NB4 (cell line): ENCODE measurements at regions not wholly inside any gene's neighbourhood (a gene's known extent, or its start where the extent isn't known, plus 50 kb on each side); places are given as distances from the start of the nearest gene placed in this dataset.
"Not testable (repeated sequence)": the region's sequence is repeated elsewhere in the genome, so short reads cannot be mapped to it uniquely, and the experiment has no call there.

Experiments used
- DNase-seq: peaks from one replicate; pipeline ENCODE4 v3.0.0; 2010; ENCODE audit warnings: low read depth
- H3K4me3 ChIP-seq: one replicate; pipeline ENCODE4 v1.5.1; 2011; ENCODE audit warnings: mild to moderate bottlenecking, low read depth, low read length, moderate library complexity
- MYC ChIP-seq: IDR thresholded peaks from 2 replicates; pipeline ENCODE4 v1.6.1; 2011; ENCODE audit warnings: low read depth, low read length
- POLR2A ChIP-seq: IDR thresholded peaks from 2 replicates; pipeline ENCODE4 v1.6.1; 2011; ENCODE audit warnings: mild to moderate bottlenecking; ENCODE audit not compliant: insufficient read length; ENCODE audit errors: extremely low read depth
- TF ChIP-seq, protein P1 (sequence below): IDR thresholded peaks from one replicate; pipeline ENCODE4 v1.5.1; 2012; ENCODE audit warnings: low read depth, low read length
- TF ChIP-seq, protein P2 (sequence below): IDR thresholded peaks from 2 replicates; pipeline ENCODE4 v1.6.1; 2011; ENCODE audit warnings: low read depth, low read length

DNA sequence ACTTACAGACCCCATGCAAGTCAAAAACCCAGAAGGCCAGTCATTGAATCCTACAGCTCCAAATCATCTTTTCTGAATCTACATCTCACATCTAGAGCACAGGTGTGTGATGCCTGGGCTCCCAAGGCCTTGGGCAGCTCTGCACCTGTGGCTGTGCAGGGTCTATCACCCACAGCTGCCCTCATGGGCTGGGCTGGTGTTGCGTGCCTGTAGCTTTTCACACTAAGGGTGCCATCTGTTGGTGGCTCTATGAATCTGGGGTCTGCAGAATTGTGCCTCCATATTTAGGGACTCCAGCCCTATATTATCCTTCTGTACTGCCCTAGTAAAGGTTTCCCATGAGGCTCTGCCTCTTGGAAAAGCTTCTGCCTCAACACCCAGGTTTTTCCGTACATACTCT lies 407.6 kb downstream of the TUBA3C start:
- H3K4me3 ChIP-seq, result not testable (repeated sequence)
- TF ChIP-seq, protein P1, sequence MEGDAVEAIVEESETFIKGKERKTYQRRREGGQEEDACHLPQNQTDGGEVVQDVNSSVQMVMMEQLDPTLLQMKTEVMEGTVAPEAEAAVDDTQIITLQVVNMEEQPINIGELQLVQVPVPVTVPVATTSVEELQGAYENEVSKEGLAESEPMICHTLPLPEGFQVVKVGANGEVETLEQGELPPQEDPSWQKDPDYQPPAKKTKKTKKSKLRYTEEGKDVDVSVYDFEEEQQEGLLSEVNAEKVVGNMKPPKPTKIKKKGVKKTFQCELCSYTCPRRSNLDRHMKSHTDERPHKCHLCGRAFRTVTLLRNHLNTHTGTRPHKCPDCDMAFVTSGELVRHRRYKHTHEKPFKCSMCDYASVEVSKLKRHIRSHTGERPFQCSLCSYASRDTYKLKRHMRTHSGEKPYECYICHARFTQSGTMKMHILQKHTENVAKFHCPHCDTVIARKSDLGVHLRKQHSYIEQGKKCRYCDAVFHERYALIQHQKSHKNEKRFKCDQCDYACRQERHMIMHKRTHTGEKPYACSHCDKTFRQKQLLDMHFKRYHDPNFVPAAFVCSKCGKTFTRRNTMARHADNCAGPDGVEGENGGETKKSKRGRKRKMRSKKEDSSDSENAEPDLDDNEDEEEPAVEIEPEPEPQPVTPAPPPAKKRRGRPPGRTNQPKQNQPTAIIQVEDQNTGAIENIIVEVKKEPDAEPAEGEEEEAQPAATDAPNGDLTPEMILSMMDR, result peak; percentile 24
- DNase-seq, result peak; percentile 35

DNA sequence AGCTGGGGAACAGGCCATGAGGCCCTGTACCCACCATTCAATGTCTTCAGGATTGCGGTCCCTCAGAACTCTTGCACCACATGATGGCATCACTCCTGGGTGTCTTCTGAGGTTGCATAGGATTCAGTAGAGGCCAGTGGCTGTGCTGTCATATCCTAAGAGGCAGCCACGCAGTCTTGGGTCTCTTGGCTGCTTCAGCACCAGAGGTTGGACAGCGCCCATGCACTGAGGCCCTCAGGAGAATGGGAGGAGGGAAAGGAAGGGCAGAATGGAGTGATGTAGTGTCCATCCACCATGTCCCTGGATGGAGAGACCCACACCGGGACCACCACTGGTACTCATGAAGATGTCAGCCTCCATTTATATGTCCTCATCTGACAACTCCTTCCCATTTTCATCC lies 439.9 kb downstream of the TUBA3C start:
- peak; percentile 14 for DNase-seq
- H3K4me3 ChIP-seq, result not testable (repeated sequence)

DNA sequence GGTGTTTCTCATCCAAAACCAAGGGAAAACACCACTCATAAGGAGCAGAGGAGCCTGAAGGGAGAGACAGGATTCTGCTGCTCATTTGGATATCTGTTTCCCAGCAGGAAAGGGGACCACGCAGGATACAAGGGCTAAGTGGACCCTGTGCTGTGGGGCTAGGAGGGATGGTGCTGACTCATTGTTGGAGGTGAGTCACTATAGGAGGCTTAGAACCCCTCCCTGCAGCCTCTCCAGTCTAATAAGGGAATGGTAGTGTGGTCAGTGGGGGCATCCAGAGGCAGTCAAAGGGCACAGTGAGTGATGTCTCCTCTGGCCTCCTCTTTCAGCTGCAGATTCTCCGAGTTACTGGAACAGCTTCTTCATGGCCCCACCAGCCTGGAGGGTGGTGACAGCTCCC lies 442.3 kb downstream of the TUBA3C start:
- TF ChIP-seq, protein P1, result no peak
- TF ChIP-seq, protein P2, sequence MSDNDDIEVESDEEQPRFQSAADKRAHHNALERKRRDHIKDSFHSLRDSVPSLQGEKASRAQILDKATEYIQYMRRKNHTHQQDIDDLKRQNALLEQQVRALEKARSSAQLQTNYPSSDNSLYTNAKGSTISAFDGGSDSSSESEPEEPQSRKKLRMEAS, result no peak
- TF ChIP-seq POLR2A (no peak), MYC (no peak)
- no peak for DNase-seq
- H3K4me3 ChIP-seq, result no peak overlapping the region

DNA sequence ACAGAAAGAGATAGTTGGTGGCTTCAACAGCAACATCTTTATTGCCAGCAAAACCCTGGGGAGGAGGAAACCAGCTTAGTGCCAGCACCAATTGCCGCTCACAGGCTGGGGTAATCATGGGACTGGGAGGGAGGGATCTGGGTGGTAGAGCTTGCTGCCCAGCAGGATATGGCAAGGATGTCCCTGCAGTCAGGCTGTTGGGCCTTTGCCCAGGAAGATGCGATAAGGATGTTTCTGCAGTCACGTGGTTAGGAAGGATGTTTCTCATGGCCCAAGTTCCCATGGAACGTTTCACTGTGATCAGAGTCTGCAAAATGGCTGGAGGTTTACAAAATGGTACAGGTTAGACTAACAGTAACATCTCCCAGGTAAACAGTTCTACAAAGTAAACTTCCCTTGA lies 443.5 kb downstream of the TUBA3C start:
- DNase-seq, H3K4me3 ChIP-seq: not testable (repeated sequence)

DNA sequence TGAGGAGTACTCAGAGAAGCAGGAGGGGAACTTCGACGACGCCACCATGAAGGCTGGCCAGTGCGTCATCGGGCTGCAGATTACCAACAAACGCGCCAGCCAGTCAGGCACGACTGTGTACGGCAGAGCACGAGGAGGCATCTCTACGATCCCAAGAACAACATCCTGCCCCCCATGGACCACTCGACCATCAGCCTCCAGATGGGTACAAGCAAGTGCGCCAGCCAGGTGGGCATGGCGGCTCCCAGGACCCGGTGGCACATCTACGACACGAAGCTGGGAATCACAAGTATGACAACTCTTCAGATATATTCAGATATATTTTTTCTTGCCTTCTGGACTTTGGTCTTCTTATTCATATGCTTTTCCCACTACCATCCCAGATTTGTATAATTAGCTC lies 454.5 kb downstream of the TUBA3C start:
- H3K4me3 ChIP-seq, DNase-seq: not testable (repeated sequence)

DNA sequence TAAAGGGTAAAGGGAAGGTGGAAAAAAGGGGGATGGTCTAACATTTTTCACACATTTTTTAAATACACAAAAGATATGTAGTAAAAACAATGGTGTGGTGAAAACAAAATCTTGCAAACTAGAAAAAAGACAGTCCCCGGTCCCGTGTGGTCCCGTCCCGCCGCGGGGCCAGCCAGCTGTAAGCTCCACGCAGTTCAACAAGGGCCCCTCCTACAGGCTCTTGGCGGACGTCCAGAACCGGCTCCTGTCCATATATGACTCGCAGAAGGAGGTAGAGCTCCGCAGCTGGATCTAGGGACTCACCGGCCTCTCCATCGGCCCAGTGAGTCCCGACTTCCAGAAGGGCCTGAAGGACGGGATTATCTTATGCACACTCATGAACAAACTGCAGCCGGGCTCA lies 455.1 kb downstream of the TUBA3C start:
- DNase-seq, H3K4me3 ChIP-seq: not testable (repeated sequence)

DNA sequence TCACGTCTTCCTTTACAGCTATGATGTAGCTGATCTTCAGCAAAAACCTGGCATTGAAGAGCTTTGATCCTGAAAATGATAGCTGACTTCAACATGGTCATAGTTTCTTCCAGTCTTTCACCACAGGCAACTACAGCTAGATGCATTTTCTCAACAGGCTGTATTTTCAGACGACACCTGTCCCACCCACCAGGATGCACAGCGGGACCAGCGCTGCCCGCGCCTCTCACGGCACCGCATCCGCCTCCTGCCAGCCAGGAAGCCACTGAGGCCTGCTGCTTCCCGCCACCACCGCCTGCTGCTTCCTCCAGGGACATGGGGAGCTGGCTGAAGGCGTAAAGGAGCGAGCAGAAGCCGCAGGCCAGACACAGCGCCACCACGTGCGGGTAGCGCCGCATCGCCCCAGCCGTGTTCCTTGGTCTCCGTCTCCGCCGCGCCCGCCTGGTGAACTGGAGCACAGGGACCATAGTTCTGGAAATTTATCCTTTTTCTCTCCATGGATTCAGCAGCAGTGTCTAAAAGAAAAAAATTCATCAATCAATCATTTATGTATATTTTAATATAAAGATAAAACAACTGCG lies 456.3 kb downstream of the TUBA3C start:
- not testable (repeated sequence) for DNase-seq, H3K4me3 ChIP-seq

DNA sequence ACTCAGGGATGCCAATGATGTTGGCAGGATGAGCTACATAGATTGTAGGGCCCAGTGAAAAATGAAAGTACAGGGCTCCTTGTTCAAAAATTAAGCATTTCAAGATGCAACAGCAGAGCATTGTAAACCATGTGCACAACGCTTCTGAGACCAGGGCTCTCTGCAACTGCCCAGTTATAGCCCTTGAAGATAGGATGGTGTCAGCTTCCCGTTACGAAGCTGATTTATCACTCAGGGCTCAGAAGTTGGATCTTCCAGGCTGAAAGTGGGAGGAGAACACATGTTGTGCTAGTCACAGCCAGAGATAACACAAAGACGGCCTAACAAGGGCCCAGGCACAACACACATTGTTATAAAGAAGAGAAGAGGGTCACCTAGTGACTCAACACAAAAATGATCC lies 466.7 kb downstream of the TUBA3C start:
- no peak overlapping the region for H3K4me3 ChIP-seq
- TF ChIP-seq, protein P2, result no peak
- TF ChIP-seq POLR2A (no peak), MYC (no peak)
- TF ChIP-seq, protein P1, result no peak

DNA sequence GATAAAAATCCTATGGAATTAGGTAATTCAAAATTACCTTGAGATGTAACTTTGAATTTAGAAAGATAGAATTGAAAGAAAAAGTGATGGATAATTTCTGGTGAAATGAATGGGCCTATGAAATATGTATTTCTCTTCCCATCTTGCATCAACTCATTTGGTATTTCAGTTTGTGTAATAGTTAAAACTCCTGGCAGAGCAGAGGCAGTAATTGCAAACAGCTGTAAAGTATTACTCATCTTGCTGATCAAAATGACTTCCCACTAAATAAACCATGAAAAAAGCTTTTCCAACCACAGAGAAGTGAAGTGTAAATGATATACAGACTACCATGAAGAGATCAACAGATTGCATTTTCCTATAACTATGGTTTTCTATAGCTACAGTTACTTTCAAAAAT lies 471.0 kb downstream of the TUBA3C start:
- not testable (repeated sequence) for DNase-seq, H3K4me3 ChIP-seq

More for the DNA sequence above, 466.7 kb downstream of the TUBA3C start:
- no peak for DNase-seq

DNA sequence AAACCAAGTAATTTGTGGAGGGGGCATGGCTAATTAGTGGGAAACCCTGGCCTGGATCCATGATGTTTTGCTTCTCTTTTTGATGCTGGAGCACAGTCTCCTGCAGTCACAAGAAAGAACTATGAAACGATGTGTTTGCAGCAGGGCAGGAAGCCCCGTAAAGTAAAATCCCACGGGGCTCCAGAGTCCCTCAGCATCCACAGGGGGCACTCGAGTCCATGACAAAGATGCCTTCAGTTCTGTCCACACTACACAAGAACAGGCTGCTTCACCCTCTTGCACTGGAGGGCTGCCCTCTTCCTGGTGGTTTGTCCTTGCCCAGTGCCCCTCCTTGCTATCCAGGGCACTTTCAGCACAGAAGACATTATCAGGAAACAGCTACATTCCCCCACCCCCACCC lies 475.1 kb downstream of the TUBA3C start:
- peak; percentile 30 for DNase-seq
- TF ChIP-seq, protein P1, result peak; percentile 20
- not testable (repeated sequence) for H3K4me3 ChIP-seq

DNA sequence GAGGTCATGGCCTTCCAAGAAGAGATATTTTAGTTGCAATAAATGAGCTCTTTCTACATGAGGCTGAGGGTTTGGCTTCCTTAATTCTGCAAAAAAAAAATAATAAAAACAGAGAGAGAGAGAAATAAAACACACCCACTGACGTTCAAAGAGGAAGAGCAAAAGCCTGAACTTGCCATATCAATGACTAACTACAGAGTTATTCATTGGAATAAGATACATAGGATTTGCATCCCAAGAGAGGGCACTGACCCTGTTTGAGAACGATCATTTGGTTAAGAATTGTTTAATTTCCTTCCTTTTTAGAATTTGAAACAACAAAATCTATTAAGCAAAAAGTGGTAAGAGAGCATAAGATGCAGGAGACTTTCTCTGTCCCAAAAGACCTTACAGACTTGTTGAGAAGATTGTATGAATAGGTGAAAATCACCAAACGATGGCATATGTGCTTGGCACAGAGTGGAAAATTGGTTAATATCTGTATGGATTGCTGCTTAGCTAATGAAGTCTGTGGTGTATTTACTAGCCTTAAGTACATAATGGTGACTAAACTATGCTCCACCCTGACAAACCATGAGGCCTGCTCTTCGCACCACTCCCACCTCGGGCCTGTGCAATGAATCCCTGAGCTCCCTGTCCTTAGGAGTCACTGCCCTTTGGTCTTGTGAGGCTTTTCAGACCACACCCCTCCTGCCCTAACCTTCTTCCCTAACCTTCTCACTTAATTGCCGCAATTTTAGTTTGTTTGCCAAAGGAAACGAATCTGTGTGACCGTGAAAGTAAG lies 479.0 kb downstream of the TUBA3C start:
- not testable (repeated sequence) for DNase-seq, H3K4me3 ChIP-seq

DNA sequence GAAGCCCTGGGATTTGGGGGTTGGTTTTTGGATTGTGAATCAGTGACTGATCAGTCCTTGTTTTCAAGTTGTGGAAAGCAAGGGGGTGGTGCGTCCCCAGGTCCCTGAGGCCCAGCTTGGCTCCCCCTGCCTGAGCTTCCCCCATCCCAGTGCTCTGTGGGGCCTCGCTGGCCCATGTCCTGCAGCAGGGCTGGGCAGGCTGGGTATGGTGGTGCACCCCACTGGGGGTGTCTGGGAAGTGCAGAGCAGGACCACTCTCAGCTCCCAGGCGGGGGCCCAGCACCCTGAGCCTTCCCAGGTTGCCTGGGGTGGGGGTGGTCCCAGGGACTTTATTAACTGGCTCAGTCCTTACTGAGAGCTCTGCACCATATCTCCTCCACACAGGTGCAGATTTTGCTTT lies 483.3 kb downstream of the TUBA3C start:
- H3K4me3 ChIP-seq, DNase-seq: not testable (repeated sequence)

DNA sequence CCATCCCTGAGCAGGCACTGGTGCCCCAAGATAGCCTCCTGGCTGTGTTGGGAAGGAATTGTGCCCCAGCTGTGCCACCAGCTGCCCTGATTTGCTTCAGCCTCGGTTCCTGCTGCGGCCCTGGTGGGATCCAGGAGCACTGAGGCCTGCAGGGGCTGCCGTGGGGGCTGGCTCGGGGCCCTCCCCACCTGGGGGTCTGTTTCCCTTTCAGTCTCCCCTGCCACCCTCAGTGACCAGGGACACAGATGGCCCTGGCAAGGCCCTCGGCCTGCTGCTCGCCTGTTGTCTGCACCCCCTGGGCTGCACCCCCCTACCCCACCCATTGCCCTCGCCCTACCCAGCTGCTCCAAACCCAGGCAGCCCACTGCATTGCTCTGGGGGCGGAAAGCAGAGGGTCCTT lies 483.8 kb downstream of the TUBA3C start:
- H3K4me3 ChIP-seq, DNase-seq: not testable (repeated sequence)
